Stimulated activated CD4-positive, alpha-beta T cell treated with anti-CD3 and anti-CD28 coated beads, Interleukin-4, amount 100 ng/mL, for 1 hour (primary cell): ENCODE measurements at regions not wholly inside any gene's neighbourhood (a gene's known extent, or its start where the extent isn't known, plus 50 kb on each side); places are given as distances from the start of the nearest gene placed in this dataset.
"Not testable (repeated sequence)": the region's sequence is repeated elsewhere in the genome, so short reads cannot be mapped to it uniquely, and the experiment has no call there.

ENCODE experiments used
- DNase-seq: peaks from one replicate; pipeline ENCODE4 v3.0.0-alpha.2; 2020

- no peak for DNase-seq
Measured at GRCh38 chr15:87752250-87752951, 504.1 kb downstream of the NTRK3 start.

- no peak for DNase-seq
Measured at GRCh38 chr15:87748483-87748882, 508.1 kb downstream of the NTRK3 start.

GRCh38 chr15:87747087-87747486 is 509.5 kb downstream of the NTRK3 start:
- no peak for DNase-seq

- no peak for DNase-seq
Measured at GRCh38 chr15:87746333-87746732, 510.2 kb downstream of the NTRK3 start.

GRCh38 chr15:87744815-87745214 is 511.7 kb downstream of the NTRK3 start:
- no peak for DNase-seq

- DNase-seq = no peak
Measured at GRCh38 chr15:87743562-87743961, 513.0 kb downstream of the NTRK3 start.

- no peak for DNase-seq
Measured at GRCh38 chr15:87741350-87741749, 515.2 kb downstream of the NTRK3 start.

- no peak for DNase-seq
Measured at GRCh38 chr15:87740655-87741344, 515.7 kb downstream of the NTRK3 start.

GRCh38 chr15:87739866-87740265 is 516.7 kb downstream of the NTRK3 start:
- no peak for DNase-seq

GRCh38 chr15:87739081-87739480 is 517.5 kb downstream of the NTRK3 start:
- no peak for DNase-seq

GRCh38 chr15:87737460-87737859 is 519.1 kb downstream of the NTRK3 start:
- DNase-seq = not testable (repeated sequence)

- DNase-seq = no peak
Measured at GRCh38 chr15:87736891-87737389, 519.6 kb downstream of the NTRK3 start.

- DNase-seq = no peak
Measured at GRCh38 chr15:87736401-87736800, 520.1 kb downstream of the NTRK3 start.

- no peak for DNase-seq
Measured at GRCh38 chr15:87735522-87735921, 521.0 kb downstream of the NTRK3 start.

GRCh38 chr15:87734571-87735373 is 521.8 kb downstream of the NTRK3 start:
- DNase-seq = no peak

- DNase-seq = no peak
Measured at GRCh38 chr15:87733977-87734376, 522.6 kb downstream of the NTRK3 start.

- DNase-seq = no peak
Measured at GRCh38 chr15:87733541-87733941, 523.0 kb downstream of the NTRK3 start.

GRCh38 chr15:87732976-87733375 is 523.6 kb downstream of the NTRK3 start:
- DNase-seq = no peak

- DNase-seq = no peak
Measured at GRCh38 chr15:87731630-87732029, 524.9 kb downstream of the NTRK3 start.

GRCh38 chr15:87730706-87731105 is 525.8 kb downstream of the NTRK3 start:
- DNase-seq = no peak

GRCh38 chr15:87728998-87729397 is 527.5 kb downstream of the NTRK3 start:
- DNase-seq = no peak

- no peak for DNase-seq
Measured at GRCh38 chr15:87727073-87727472, 529.5 kb downstream of the NTRK3 start.

- no peak for DNase-seq
Measured at GRCh38 chr15:87724330-87724729, 532.2 kb downstream of the NTRK3 start.
